D341Med (cell line): ENCODE measurements at regions not wholly inside any gene's neighbourhood (a gene's known extent, or its start where the extent isn't known, plus 50 kb on each side); places are given as distances from the start of the nearest gene placed in this dataset.

Source experiments
- DNase-seq: peaks from one replicate; pipeline ENCODE4 v3.0.0; 2012; ENCODE audit warnings: low spot score

DNA sequence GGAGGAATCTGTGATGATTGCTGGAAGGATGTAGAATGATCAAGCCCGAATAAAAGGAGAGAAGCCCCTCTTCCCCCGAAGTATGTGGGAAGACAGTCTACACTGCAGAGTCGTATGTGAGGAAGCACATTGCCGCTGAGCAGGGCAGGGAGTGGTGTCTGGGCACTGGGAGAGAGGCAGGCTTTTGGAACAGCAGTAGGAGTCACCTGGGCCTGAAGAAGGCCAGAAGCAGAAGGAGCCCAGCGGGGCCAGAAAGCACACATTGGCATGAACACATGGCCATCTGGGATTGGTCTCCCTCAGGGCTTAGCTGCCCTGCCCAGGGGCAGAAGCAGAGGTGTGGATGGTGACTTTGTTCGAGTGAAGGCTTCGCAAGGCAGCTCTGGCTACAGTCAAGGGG is 162.8 kb downstream of the ERCC6L2 start:
- DNase-seq = no peak

DNA sequence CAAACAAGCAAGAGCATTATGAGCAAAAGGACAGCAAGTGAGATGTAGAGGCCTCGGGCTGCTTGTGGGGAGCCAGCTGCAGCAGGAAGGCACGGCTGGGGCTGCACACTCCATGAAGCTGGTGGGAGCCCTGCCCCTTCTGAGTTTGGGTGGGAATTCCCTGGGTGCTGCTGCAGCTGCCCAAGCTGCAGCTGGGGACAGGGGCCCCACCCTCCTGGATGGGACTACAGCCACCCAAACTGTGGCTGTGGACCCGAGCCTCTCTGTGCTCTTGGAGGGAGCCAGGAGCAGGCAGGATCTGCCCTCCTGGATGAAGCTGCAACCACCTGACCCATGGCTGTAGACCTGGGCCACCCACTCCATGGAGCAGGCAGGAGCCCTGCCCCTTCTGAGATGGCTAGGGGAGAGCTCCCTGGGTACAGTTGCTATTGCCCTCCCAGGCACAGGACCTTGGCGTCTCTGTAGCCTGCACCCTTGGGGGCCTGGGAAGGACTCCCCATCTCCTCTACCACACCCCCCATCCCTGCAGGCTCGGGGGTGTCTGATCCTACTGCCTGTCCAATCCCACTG is 159.1 kb downstream of the ERCC6L2 start:
- no peak for DNase-seq

GRCh38 chr9:96033896-96034295 is 158.4 kb downstream of the ERCC6L2 start:
- no peak for DNase-seq

DNA sequence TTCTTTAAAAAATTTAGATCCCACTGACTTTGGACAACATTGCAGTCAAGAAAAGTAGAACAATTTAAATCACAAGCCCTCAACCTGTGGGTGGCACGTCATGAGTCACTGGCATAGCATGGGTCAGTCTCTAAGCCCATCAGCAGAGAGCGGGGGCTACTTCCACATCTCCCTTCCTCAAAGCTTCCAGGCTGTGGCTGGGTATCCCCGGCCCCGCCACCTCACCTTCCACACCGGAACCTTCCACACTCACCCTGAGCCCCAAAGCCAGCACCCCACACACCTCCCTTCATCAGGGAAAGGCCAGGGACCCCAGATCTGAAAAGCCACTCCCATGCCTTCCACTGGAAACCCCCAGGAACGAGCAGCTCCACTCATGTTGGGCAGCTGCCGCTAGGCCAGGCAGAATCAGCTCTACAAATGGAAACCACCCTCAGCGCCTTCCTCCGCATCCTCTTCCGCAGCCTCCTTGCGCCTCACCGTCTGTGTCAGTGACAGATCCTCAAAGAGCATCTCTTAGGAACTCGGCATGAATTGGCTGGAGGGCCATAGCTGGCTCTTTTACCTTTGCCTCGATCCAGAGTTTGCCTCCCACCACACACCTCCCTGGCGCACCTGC is 156.5 kb downstream of the ERCC6L2 start:
- no peak for DNase-seq

GRCh38 chr9:96031366-96031824 is 155.9 kb downstream of the ERCC6L2 start:
- DNase-seq = no peak

DNA sequence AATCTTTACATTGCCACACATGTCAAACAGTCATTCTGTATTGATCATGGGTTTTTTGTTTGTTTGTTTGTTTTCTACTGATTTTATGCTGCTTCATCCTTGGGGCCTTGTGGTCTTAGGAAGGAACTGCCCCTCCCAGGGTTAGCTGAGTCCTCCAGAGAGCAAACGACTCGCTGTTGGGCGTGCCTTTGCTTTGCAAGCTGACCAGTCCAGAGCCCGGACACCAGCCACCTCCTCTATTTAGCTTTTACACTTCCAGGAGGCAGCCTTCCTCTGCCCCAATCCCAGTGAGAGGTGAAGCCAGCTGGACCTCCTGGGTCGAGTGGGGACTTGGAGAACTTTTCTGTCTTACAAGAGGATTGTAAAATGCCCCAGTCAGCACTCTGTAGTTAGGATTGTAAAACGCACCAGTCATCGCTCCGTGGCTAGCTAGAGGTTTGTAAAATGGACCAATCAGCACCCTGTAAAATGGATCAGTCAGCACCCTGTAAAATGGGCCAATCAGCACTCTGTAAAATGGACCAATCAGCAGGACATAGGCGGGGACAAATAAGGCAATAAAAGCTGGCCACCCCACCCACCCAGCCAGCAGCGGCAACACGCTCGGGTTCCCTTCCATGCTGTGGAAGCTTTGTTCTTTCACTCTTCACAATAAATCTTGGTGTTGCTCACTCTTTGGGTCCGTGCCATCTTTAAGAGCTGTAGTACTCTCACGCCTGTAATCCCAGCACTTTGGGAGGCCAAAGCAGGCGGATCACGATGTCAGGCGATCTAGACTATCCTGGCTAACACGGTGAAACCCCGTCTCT is 154.4 kb downstream of the ERCC6L2 start:
- DNase-seq = no peak

DNA sequence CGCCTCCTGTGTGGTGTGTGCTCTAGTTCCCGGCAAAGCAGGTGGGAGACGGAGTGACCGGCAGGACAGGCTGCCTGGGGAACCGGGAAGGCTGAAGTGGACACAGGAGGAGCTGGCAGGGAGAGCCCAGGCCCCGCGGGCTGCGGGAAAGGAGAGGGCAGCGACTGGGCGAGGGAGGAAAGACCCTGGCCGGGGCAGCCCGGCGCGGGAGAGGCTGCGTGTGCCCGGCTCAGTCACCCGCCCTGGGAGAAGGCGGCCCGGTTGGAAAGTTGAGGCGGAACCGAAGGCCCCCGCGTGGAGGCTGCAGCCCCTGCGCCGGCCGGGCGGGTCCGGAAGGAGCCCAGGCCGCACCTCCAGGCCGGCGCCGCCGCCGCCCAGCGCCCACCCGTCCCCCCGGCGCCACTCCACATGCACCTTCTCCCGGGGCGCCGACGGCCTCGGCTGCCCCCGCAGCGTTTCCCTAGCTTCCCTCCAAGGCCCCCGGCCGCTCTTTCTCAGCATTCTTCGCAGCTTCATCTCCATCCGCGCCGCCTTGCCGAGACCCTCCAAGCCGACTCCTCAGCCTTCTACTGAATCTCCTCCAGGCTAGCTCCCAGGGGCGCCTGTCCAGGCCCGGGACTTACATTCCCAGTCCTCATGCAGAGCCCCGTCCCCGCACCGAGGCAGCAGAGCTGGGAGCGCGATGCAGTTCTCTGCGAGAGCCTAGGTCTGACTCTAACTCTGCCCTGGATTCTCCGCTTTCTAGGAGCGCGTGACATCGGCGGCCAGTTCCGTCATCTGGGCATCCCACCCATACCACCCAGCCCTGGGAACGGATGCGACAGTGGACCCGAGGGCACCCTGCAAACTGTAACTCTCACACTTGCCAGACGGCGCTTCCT is 152.0 kb downstream of the ERCC6L2 start:
- no peak for DNase-seq

- DNase-seq = no peak
These were observed 151.2 kb downstream of the ERCC6L2 start for GRCh38 chr9:96026655-96027213.

DNA sequence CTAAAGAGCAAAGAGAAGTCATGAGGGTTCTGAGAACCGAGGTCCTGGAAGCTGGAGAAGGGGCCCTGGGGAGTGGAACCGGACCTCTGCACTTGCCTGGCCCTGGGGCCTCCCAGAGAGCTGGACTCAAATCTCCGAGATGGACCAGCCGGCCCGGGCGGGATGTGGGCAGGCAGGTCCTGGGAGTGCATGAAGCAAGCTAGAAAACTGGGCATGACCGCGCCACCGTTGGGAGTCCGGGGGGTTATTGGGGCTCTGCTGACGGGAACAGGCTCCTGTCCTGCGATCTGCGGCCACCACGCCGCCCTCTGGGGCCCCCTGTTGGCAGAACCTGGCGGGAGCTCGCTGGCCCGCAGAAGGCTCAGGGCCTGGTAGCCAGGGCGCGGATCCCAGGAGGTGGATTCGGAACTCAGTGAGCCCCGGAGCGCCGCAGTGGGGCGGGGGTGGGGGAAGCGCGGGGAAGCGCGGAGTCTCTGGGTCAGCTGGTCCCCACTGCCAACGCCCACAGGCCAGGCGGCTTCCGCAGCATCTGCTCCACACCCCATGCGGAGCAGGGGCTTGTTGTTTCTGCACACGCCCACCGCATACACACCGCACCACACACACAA is 150.6 kb downstream of the ERCC6L2 start:
- no peak for DNase-seq

GRCh38 chr9:96023486-96023885 is 148.0 kb downstream of the ERCC6L2 start:
- DNase-seq = no peak

- DNase-seq = no peak
These were observed 147.1 kb downstream of the ERCC6L2 start for GRCh38 chr9:96022445-96023051.

DNA sequence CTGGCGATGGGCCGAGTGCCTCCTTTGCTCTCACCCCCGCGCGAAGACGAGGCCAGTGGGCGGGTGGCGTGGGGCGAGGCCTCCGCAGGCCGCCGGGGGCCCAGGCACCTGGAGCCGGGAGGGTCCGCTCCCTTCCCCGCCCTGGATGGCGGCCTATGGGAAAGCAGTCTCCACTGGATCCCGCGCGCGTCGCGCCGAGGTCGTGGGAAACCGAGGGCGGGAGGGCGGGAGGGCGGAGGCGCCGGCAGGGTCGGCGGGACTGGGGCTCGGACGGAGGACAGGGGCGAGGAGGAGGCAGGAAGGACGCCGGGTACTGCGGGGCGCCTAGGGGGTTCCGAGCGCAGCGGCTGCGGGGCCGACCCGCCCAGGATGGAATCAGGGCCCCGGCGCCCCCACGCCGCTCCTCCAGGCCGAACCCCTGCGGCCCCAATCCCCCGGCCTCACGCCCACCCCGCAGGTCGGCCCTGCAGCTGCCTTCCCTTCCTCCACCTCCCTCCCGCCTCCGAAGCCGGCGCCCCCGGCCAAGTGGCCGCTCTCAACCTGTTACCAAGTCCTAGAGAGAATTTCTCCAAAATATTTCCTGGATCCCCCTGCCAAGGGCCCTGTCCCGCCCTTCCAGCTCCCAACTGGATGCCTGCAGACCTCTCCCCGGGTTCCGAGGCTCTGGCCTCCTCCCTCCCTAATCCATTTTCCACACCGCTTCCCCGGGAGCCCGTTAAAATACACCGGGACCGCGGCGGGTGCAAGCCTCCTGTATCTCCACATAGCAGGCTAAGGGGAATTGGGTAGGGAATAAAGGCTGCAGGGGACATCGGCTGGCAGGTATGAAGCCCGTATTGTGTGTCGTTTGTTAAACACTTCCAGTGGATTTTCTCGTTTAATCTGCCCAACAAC is 146.3 kb downstream of the ERCC6L2 start:
- peak; percentile 66 for DNase-seq

- peak; percentile 74 for DNase-seq
These were observed 145.5 kb downstream of the ERCC6L2 start for GRCh38 chr9:96020792-96021550.

DNA sequence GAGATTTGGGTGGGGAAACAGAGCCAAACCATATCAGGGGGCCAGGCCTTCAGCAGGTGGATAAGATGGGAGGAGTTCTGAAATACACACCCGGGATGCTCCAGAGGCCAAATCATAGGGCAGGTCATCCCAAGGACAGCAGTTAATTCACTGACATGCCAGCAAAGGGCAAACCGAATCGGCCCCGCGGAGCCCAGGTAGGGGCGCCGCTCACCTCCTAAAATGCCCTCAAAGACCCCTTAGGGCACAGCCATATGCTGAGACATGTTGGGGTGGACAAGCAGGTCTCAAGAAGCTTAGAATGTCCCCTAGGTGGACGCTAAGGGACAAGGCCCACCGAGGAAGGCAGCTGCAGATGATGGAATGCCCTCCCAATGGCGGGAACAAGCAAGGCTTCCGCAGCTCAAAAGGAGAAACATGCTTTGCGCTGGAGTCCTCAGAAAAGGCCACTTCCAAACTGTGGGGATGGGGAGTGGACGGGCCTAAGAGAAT is 144.9 kb downstream of the ERCC6L2 start:
- no peak for DNase-seq
